ENCODE measurements at regions not wholly inside any gene's neighbourhood (a gene's known extent, or its start where the extent isn't known, plus 50 kb on each side); places are given as distances from the start of the nearest gene placed in this dataset.

DNA sequence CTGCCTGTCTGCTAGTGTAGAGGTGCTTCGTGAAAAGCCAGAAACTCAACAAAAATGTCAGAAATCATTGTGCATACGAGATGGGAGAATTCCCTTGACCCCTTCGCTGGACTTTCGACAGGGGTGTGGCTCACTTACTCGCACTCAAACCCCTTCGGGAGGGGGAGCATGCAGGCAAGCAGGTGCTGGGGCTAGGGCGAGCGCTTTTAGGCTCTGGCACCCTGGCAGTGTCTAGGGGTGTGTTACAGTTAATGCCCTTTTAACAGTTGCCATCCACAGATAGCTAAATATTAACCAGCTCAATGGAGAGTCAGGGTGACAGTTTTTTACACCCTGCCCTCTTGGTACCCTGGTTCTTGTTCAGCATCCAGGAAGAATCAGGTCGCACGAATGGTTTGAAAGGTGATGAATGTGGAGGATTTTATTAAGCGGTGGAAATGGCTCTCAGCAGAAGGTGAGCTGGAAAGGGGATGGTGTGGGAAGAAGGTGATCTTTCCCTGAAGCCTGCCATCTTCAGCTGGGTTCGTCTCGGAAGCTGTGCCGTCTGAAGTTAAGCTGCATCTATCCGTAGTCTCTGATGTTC is 59.6 kb upstream of the SHANK2 start:
- peak in 1 of 2 donors; percentile 19 for DNase-seq
- Histone ChIP-seq H3K4me3 (no peak overlapping the region), H3K27ac (no peak overlapping the region), H3K27me3 (peaks cover 0 to 9% of the 10 kb centered on the region in 2 donors), H3K9me3 (peaks cover 0 to 5% (median 3%) of the 10 kb centered on the region in 3 donors), H3K4me1 (no peaks in the 10 kb centered on the region), H3K36me3 (no peaks in the 10 kb centered on the region)
- TF ChIP-seq, protein P1, sequence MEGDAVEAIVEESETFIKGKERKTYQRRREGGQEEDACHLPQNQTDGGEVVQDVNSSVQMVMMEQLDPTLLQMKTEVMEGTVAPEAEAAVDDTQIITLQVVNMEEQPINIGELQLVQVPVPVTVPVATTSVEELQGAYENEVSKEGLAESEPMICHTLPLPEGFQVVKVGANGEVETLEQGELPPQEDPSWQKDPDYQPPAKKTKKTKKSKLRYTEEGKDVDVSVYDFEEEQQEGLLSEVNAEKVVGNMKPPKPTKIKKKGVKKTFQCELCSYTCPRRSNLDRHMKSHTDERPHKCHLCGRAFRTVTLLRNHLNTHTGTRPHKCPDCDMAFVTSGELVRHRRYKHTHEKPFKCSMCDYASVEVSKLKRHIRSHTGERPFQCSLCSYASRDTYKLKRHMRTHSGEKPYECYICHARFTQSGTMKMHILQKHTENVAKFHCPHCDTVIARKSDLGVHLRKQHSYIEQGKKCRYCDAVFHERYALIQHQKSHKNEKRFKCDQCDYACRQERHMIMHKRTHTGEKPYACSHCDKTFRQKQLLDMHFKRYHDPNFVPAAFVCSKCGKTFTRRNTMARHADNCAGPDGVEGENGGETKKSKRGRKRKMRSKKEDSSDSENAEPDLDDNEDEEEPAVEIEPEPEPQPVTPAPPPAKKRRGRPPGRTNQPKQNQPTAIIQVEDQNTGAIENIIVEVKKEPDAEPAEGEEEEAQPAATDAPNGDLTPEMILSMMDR (IDR thresholded peaks at IDR 0.05): no peak
- intact Hi-C loops (cut with DNase I; ENCODE audit: low total_unique reads): no loop called here

DNA sequence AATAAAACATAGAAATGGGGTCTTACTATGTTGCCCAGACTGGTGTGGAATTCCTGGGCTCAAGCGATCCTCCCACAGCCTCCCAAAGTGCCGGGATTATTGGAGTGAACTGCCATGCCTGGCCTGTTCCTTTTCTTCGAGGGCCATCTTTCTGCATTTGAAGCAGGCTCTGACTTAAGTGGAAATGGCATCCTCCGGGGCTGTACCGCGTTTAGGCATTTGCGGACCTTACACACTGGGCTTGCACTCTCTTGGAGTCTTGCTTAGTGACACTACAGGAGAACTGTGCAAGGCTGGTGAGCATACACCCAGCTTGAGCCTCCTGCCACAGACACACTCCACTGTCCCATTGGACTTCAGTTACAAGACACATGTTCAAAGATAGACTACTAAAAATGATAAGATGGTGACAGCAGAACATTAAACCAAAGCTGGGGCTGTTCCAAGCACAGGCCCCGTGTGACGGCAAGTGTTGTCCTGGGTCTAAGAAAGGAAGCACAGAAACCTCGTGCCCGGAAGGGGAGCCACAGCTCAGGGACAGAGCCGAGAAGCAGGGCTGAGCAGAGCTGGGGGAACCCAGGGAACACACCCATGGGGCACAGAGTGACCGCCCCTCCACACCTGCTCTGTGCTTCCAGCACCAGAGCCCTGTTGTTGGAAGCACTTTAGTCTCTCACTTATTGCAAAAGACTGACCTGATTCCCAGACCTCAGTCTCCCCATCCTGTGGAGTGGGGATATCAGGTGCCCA is 59.0 kb upstream of the SHANK2 start:
- peak in 1 of 2 donors; percentile 40 for DNase-seq
- no peaks in the 10 kb centered on the region for H3K4me1 ChIP-seq
- no peaks in the 10 kb centered on the region for H3K9me3 ChIP-seq
- intact Hi-C loops (cut with DNase I; ENCODE audit: low total_unique reads): no loop called here
- H3K36me3 ChIP-seq: no peaks in the 10 kb centered on the region
- H3K4me3 ChIP-seq: no peak overlapping the region
- TF ChIP-seq, protein P1 (IDR thresholded peaks at IDR 0.05): no peak
- peaks cover 0 to 11% of the 10 kb centered on the region in 2 donors for H3K27me3 ChIP-seq
- H3K27ac ChIP-seq: no peak overlapping the region

DNA sequence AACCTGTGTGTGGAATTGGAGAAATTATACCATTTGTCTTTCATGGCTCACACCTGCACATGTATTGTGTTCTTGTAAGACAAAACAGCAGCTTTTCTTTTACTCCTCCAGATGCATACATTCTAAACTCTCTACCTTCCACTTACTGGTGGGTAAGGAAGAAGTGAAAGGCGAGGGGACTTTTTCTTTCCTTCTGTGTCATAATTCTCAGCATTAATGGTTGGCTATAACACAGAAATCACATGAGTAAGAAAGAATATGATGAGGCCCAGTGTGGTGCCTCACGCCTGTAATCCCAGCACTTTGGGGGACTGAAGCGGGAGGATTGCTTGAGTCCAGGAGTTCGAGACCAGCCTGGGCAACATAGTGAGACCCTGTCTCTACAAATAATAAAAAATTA is 57.8 kb upstream of the SHANK2 start:
- intact Hi-C loops (cut with DNase I; ENCODE audit: low total_unique reads): no loop called here
- H3K27ac ChIP-seq: no peak overlapping the region
- TF ChIP-seq, protein P1 (IDR thresholded peaks at IDR 0.05): no peak
- H3K27me3 ChIP-seq: peaks cover 0 to 16% of the 10 kb centered on the region in 2 donors
- no peaks in the 10 kb centered on the region for H3K4me1 ChIP-seq
- DNase-seq: no peak
- no peak overlapping the region for H3K4me3 ChIP-seq
- no peaks in the 10 kb centered on the region for H3K36me3 ChIP-seq
- H3K9me3 ChIP-seq: no peaks in the 10 kb centered on the region

DNA sequence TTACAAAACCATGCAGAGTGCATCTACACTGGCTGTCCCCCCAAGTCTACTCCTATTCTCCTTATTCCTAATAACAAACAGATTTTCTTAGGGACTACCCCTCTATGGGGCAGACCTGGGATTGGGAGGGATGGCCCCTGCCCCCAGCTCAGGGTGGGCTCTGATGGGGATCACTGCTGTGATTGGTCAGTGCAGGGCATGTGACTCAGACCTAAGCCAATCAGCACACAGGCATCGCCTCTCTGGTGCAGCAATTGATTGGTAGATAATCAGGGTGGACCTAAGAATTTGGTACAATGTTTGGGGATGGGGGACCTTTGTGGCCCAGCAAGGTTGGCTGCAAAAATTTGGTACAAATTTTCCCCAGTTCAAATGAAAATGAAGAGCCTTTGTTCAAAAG is 57.2 kb upstream of the SHANK2 start:
- peak in 1 of 2 donors; percentile 43 for DNase-seq
- no peaks in the 10 kb centered on the region for H3K36me3 ChIP-seq
- TF ChIP-seq, protein P1 (IDR thresholded peaks at IDR 0.05): no peak
- H3K27ac ChIP-seq: no peak overlapping the region
- H3K4me3 ChIP-seq: no peak overlapping the region
- H3K27me3 ChIP-seq: peaks cover 0 to 16% of the 10 kb centered on the region in 2 donors
- H3K9me3 ChIP-seq: no peaks in the 10 kb centered on the region
- H3K4me1 ChIP-seq: no peaks in the 10 kb centered on the region
- intact Hi-C loops (cut with DNase I; ENCODE audit: low total_unique reads): no loop called here

DNA sequence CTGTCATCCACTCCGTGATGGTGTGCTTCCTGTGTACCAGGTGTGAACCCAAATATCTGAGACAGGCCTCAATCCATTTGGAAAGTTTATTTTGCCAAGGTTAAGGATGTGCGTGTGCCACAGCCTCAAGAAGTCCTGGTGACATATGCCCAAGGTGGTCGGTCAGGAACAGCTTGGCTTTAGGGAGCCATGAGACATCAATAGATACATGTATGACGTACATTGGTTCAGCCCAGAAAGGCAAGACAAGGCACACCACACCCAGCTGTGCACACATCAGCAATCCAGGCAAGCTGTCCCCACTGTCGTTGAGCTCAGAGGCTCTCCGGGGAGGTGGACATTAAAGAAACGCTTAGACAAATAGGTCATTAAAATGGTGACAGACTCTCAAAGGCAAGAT is 56.8 kb upstream of the SHANK2 start:
- H3K36me3 ChIP-seq: no peaks in the 10 kb centered on the region
- no peaks in the 10 kb centered on the region for H3K4me1 ChIP-seq
- no peak overlapping the region for H3K27ac ChIP-seq
- DNase-seq: peak in 1 of 2 donors; percentile 32
- no peaks in the 10 kb centered on the region for H3K9me3 ChIP-seq
- H3K27me3 ChIP-seq: peaks cover 0 to 16% of the 10 kb centered on the region in 2 donors
- no peak overlapping the region for H3K4me3 ChIP-seq
- intact Hi-C loops (cut with DNase I; ENCODE audit: low total_unique reads): no loop called here
- TF ChIP-seq, protein P1 (IDR thresholded peaks at IDR 0.05): no peak

Data from tibial artery (tissue), 4 donors.